ENCODE measurements at regions not wholly inside any gene's neighbourhood (a gene's known extent, or its start where the extent isn't known, plus 50 kb on each side); places are given as distances from the start of the nearest gene placed in this dataset.

DNA sequence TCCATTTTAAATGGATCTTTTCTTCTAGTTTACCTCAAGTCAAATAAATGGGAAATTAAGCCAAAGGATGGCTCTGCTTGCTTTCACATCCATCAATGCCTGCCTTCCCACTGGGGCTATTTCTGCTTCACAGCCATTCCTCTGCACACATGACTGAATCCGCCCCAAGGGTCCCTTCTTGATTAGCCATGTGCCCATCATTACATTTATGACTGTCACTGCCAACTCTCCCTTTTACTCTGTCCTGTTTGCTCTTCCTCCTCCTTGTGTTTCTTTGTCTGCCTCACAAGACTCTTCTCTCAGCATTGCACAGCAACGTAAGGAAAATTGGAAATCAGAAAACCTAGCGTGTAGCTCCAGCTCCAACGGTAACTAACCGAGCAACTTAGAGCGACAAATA is 410.2 kb downstream of the TBC1D4 start:
- DNase-seq (ENCODE audit: low read depth, low spot score) (no peak), ATAC-seq (no peak), FAIRE-seq (no peak)
- Histone ChIP-seq H3K27ac (ENCODE audit: control insufficient read depth, insufficient read depth) (no peak overlapping the region), H3K36me3 (ENCODE audit: control insufficient read depth in 2 of 2, insufficient read depth in 2 of 2, low read length in 1 of 2) (no peaks in the 10 kb centered on the region), H3K4me2 (ENCODE audit: control insufficient read depth, insufficient read depth) (no peak overlapping the region), H3K27me3 (replicated peaks in 1 of 2; ENCODE audit: control insufficient read depth in 2 of 2, insufficient read depth in 2 of 2, low read length in 1 of 2) (no peaks in the 10 kb centered on the region), H2AFZ (ENCODE audit: control insufficient read depth, low read depth, low read length) (no peak overlapping the region), H4K20me1 (ENCODE audit: control insufficient read depth, insufficient read depth) (no peaks in the 10 kb centered on the region), H3K79me2 (ENCODE audit: control insufficient read depth, insufficient read depth, low read length) (no peaks in the 10 kb centered on the region), H3K4me3 (no peak overlapping the region), H3K9ac (ENCODE audit: control insufficient read depth, insufficient read depth, low read length) (no peak overlapping the region), H3K4me1 (ENCODE audit: control insufficient read depth, insufficient read depth, low read length) (no peaks in the 10 kb centered on the region), H3K9me3 (replicated peaks; ENCODE audit: control insufficient read depth, insufficient read depth, low read length) (no peaks in the 10 kb centered on the region)
- RAD21 ChIA-PET (ENCODE audit: unreplicated experiment): no interaction called here
- CTCF ChIA-PET: no interaction called here
- SMC1A ChIA-PET (ENCODE audit: uncharacterized antibody, unreplicated experiment): no interaction called here
- in situ Hi-C loops (cut with MboI) (no loop called here), intact Hi-C loops (cut with micrococcal nuclease; ENCODE audit: unreplicated experiment) (no loop called here)
- POLR2A ChIA-PET: no interaction called here
- TF ChIP-seq GABPA (IDR thresholded peaks at IDR 0.05; ENCODE audit: low read depth): no peak
- no peak for TF ChIP-seq MTA2 (IDR thresholded peaks at IDR 0.05; ENCODE audit: low read depth)
- TF ChIP-seq, protein P1, sequence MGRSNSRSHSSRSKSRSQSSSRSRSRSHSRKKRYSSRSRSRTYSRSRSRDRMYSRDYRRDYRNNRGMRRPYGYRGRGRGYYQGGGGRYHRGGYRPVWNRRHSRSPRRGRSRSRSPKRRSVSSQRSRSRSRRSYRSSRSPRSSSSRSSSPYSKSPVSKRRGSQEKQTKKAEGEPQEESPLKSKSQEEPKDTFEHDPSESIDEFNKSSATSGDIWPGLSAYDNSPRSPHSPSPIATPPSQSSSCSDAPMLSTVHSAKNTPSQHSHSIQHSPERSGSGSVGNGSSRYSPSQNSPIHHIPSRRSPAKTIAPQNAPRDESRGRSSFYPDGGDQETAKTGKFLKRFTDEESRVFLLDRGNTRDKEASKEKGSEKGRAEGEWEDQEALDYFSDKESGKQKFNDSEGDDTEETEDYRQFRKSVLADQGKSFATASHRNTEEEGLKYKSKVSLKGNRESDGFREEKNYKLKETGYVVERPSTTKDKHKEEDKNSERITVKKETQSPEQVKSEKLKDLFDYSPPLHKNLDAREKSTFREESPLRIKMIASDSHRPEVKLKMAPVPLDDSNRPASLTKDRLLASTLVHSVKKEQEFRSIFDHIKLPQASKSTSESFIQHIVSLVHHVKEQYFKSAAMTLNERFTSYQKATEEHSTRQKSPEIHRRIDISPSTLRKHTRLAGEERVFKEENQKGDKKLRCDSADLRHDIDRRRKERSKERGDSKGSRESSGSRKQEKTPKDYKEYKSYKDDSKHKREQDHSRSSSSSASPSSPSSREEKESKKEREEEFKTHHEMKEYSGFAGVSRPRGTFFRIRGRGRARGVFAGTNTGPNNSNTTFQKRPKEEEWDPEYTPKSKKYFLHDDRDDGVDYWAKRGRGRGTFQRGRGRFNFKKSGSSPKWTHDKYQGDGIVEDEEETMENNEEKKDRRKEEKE (IDR thresholded peaks at IDR 0.05): no peak
- TF ChIP-seq POLR2AphosphoS2 (IDR thresholded peaks at IDR 0.05; ENCODE audit: low read depth, low read length): no peak
- TF ChIP-seq, protein P2, sequence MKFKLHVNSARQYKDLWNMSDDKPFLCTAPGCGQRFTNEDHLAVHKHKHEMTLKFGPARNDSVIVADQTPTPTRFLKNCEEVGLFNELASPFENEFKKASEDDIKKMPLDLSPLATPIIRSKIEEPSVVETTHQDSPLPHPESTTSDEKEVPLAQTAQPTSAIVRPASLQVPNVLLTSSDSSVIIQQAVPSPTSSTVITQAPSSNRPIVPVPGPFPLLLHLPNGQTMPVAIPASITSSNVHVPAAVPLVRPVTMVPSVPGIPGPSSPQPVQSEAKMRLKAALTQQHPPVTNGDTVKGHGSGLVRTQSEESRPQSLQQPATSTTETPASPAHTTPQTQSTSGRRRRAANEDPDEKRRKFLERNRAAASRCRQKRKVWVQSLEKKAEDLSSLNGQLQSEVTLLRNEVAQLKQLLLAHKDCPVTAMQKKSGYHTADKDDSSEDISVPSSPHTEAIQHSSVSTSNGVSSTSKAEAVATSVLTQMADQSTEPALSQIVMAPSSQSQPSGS (IDR thresholded peaks at IDR 0.05; ENCODE audit: low read length): no peak
- TF ChIP-seq TBL1XR1 (IDR thresholded peaks at IDR 0.05; ENCODE audit: low read depth, low read length): no peak
- no peak for TF ChIP-seq CHD2 (IDR thresholded peaks at IDR 0.05; ENCODE audit: borderline replicate concordance, low read depth, low read length)
- TF ChIP-seq HCFC1 (IDR thresholded peaks at IDR 0.05; ENCODE audit: low read length): no peak
- TF ChIP-seq, protein P3, sequence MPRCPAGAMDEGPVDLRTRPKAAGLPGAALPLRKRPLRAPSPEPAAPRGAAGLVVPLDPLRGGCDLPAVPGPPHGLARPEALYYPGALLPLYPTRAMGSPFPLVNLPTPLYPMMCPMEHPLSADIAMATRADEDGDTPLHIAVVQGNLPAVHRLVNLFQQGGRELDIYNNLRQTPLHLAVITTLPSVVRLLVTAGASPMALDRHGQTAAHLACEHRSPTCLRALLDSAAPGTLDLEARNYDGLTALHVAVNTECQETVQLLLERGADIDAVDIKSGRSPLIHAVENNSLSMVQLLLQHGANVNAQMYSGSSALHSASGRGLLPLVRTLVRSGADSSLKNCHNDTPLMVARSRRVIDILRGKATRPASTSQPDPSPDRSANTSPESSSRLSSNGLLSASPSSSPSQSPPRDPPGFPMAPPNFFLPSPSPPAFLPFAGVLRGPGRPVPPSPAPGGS (IDR thresholded peaks at IDR 0.05; ENCODE audit: borderline replicate concordance, insufficient read depth, low read depth, low read length, poor library complexity, severe bottlenecking): no peak
- no peak for TF ChIP-seq IRF4 (IDR thresholded peaks at IDR 0.05; ENCODE audit: low read depth, low read length)
- TF ChIP-seq, protein P4, sequence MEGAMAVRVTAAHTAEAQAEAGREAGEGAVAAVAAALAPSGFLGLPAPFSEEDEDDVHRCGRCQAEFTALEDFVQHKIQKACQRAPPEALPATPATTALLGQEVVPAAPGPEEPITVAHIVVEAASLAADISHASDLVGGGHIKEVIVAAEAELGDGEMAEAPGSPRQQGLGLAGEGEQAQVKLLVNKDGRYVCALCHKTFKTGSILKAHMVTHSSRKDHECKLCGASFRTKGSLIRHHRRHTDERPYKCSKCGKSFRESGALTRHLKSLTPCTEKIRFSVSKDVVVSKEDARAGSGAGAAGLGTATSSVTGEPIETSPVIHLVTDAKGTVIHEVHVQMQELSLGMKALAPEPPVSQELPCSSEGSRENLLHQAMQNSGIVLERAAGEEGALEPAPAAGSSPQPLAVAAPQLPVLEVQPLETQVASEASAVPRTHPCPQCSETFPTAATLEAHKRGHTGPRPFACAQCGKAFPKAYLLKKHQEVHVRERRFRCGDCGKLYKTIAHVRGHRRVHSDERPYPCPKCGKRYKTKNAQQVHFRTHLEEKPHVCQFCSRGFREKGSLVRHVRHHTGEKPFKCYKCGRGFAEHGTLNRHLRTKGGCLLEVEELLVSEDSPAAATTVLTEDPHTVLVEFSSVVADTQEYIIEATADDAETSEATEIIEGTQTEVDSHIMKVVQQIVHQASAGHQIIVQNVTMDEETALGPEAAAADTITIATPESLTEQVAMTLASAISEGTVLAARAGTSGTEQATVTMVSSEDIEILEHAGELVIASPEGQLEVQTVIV (IDR thresholded peaks at IDR 0.05; ENCODE audit: borderline replicate concordance, partially characterized antibody): no peak
- no TSS peak for BruUV-seq (replicated peaks)
- 42% methylated on average over 6 of the region's 6 CpGs for WGBS (ENCODE audit: insufficient coverage, insufficient replicate concordance, low lambda C conversion rate, missing lambda C conversion rate)
